ENCODE measurements at regions not wholly inside any gene's neighbourhood (a gene's known extent, or its start where the extent isn't known, plus 50 kb on each side); places are given as distances from the start of the nearest gene placed in this dataset.

DNA sequence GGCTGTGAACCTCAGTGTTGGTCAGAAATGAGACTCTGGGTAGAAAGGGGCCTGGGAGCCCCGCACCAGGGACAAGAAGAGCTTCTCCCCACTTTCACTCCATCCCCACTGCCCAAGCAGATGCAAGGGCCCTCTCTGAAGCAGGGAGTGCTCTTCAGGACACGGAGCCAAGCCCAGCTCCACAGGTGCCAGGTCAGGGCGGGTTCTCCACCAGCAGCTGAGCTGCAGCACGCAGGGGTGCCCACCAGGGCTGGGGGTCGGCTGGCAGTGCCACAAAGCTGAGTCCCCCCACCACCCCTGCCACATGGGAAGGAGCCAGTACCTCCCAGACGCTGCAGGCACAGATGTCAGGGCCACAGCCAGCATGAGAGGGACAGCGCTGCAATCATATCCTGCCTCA is 106.2 kb downstream of the INHBB start:
- H3K79me2 ChIP-seq (ENCODE audit: insufficient read depth, low read length): no peaks in the 10 kb centered on the region
- DNase-seq (no peak), ATAC-seq (ENCODE audit: insufficient read depth, low read depth) (no peak)
- no peak overlapping the region for H3K4me3 ChIP-seq (ENCODE audit: low read depth in 1 of 2, low read length in 2 of 2)
- H2AFZ ChIP-seq (ENCODE audit: low read depth, low read length): no peak overlapping the region
- H3K27ac ChIP-seq (ENCODE audit: low read length): no peak overlapping the region
- no peaks in the 10 kb centered on the region for H3K27me3 ChIP-seq (ENCODE audit: insufficient read depth, low read length, poor library complexity)
- no peaks in the 10 kb centered on the region for H3K4me1 ChIP-seq (ENCODE audit: insufficient read depth, low read length)
- no peaks in the 10 kb centered on the region for H4K20me1 ChIP-seq (ENCODE audit: insufficient read depth, low read length)
- TF ChIP-seq, protein P1, sequence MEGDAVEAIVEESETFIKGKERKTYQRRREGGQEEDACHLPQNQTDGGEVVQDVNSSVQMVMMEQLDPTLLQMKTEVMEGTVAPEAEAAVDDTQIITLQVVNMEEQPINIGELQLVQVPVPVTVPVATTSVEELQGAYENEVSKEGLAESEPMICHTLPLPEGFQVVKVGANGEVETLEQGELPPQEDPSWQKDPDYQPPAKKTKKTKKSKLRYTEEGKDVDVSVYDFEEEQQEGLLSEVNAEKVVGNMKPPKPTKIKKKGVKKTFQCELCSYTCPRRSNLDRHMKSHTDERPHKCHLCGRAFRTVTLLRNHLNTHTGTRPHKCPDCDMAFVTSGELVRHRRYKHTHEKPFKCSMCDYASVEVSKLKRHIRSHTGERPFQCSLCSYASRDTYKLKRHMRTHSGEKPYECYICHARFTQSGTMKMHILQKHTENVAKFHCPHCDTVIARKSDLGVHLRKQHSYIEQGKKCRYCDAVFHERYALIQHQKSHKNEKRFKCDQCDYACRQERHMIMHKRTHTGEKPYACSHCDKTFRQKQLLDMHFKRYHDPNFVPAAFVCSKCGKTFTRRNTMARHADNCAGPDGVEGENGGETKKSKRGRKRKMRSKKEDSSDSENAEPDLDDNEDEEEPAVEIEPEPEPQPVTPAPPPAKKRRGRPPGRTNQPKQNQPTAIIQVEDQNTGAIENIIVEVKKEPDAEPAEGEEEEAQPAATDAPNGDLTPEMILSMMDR (IDR thresholded peaks at IDR 0.05; ENCODE audit: borderline replicate concordance, extremely low read depth, low read length, poor library complexity, severe bottlenecking): no peak
- no peak for TF ChIP-seq EZH2 (IDR thresholded peaks at IDR 0.05; ENCODE audit: borderline replicate concordance, low read depth, low read length, severe bottlenecking)
- no peak overlapping the region for H3K4me2 ChIP-seq (ENCODE audit: insufficient read depth, low read length)
- H3K9ac ChIP-seq (ENCODE audit: low read depth, low read length): no peak overlapping the region
- H3K36me3 ChIP-seq (ENCODE audit: insufficient read depth, low read length): no peaks in the 10 kb centered on the region
- H3K9me3 ChIP-seq (ENCODE audit: insufficient read depth, low read length, severe bottlenecking): peaks cover 3% of the 10 kb centered on the region

- H3K9me3 ChIP-seq (ENCODE audit: insufficient read depth, low read length, severe bottlenecking): peaks cover 6% of the 10 kb centered on the region
- no peaks in the 10 kb centered on the region for H3K27me3 ChIP-seq (ENCODE audit: insufficient read depth, low read length, poor library complexity)
- no peak overlapping the region for H3K4me2 ChIP-seq (ENCODE audit: insufficient read depth, low read length)
- H3K4me3 ChIP-seq (ENCODE audit: low read depth in 1 of 2, low read length in 2 of 2): no peak overlapping the region
- H3K9ac ChIP-seq (ENCODE audit: low read depth, low read length): no peak overlapping the region
- TF ChIP-seq, protein P1 (IDR thresholded peaks at IDR 0.05; ENCODE audit: borderline replicate concordance, extremely low read depth, low read length, poor library complexity, severe bottlenecking): no peak
- no peak for TF ChIP-seq EZH2 (IDR thresholded peaks at IDR 0.05; ENCODE audit: borderline replicate concordance, low read depth, low read length, severe bottlenecking)
- ATAC-seq (ENCODE audit: insufficient read depth, low read depth) (no peak), DNase-seq (no peak)
- no peaks in the 10 kb centered on the region for H3K79me2 ChIP-seq (ENCODE audit: insufficient read depth, low read length)
- no peaks in the 10 kb centered on the region for H3K36me3 ChIP-seq (ENCODE audit: insufficient read depth, low read length)
- H3K4me1 ChIP-seq (ENCODE audit: insufficient read depth, low read length): no peaks in the 10 kb centered on the region
- no peak overlapping the region for H3K27ac ChIP-seq (ENCODE audit: low read length)
- no peaks in the 10 kb centered on the region for H4K20me1 ChIP-seq (ENCODE audit: insufficient read depth, low read length)
- H2AFZ ChIP-seq (ENCODE audit: low read depth, low read length): no peak overlapping the region
These were observed 107.2 kb downstream of the INHBB start for GRCh38 chr2:120452945-120453634.

DNA sequence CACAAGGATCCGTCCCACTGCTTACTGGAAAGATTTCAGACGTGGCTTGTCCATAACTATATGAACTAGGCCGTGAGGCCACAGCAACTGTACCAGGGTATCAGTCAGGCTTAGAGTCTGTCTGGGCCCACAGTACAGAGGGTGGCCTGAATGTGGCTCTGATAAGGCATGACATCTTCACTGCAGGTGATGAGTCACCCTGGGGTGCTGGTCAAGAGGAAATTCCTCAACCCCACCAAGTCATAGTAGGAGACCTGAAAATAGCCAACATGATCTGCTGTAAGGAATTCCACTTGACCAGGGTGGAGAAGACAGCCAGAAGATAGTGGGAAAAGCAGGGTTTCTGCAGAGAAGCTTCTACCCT is 107.7 kb downstream of the INHBB start:
- DNase-seq (no peak), ATAC-seq (ENCODE audit: insufficient read depth, low read depth) (no peak)
- no peaks in the 10 kb centered on the region for H3K79me2 ChIP-seq (ENCODE audit: insufficient read depth, low read length)
- no peak for TF ChIP-seq EZH2 (IDR thresholded peaks at IDR 0.05; ENCODE audit: borderline replicate concordance, low read depth, low read length, severe bottlenecking)
- TF ChIP-seq, protein P1 (IDR thresholded peaks at IDR 0.05; ENCODE audit: borderline replicate concordance, extremely low read depth, low read length, poor library complexity, severe bottlenecking): no peak
- H3K4me3 ChIP-seq (ENCODE audit: low read depth in 1 of 2, low read length in 2 of 2): no peak overlapping the region
- no peaks in the 10 kb centered on the region for H3K4me1 ChIP-seq (ENCODE audit: insufficient read depth, low read length)
- H3K4me2 ChIP-seq (ENCODE audit: insufficient read depth, low read length): no peak overlapping the region
- H2AFZ ChIP-seq (ENCODE audit: low read depth, low read length): no peak overlapping the region
- H3K27ac ChIP-seq (ENCODE audit: low read length): no peak overlapping the region
- H4K20me1 ChIP-seq (ENCODE audit: insufficient read depth, low read length): no peaks in the 10 kb centered on the region
- no peak overlapping the region for H3K9ac ChIP-seq (ENCODE audit: low read depth, low read length)
- peaks cover 6% of the 10 kb centered on the region for H3K9me3 ChIP-seq (ENCODE audit: insufficient read depth, low read length, severe bottlenecking)
- H3K36me3 ChIP-seq (ENCODE audit: insufficient read depth, low read length): no peaks in the 10 kb centered on the region
- no peaks in the 10 kb centered on the region for H3K27me3 ChIP-seq (ENCODE audit: insufficient read depth, low read length, poor library complexity)
